GM21786 (cell line): ENCODE measurements at regions not wholly inside any gene's neighbourhood (a gene's known extent, or its start where the extent isn't known, plus 50 kb on each side); places are given as distances from the start of the nearest gene placed in this dataset.
"Not testable (repeated sequence)": the region's sequence is repeated elsewhere in the genome, so short reads cannot be mapped to it uniquely, and the experiment has no call there.

Experiments
- ATAC-seq: cut with Tn5 transposase; IDR thresholded peaks from one replicate; pipeline ENCODE4 v1.9.1; 2021; ENCODE audit not compliant: unreplicated experiment

DNA sequence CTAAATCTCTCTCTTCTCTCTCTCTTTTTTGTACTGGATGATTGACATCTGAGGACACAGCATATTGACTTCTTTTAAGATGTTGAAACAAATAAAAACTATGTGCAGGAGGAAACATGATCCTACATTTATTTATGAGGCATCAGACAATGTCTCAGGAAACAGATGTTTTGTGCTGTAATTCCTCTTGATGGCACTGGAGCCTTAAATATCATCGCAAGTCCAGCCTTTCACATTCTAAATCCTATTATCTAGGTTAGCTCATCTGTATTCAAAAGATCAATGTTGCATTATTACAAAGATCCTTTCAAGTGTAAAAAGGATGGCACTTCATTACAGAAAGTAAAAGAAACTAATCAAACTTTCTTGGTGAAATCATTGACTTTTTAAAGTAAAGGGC, 63.9 kb downstream of the MAT2B start:
- no peak for ATAC-seq

DNA sequence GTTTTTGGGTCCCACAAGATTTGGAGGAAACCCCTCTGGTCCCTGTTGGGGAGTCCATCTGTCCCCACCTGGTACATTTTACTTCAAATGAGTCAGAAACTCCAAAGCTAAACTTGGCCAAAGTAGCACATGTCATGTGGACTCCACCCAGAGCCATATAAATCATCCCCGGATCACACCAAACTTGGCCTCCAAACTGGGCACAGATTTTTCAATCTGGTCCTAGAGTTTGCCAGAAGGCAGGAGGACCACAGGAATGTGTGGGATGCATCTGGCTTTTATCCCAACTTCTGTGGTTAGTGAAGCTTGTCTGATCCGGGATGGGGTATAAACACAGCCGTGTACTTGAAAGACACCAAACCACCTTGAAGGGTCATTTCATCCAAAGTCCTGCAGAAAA, 66.3 kb downstream of the MAT2B start:
- no peak for ATAC-seq

DNA sequence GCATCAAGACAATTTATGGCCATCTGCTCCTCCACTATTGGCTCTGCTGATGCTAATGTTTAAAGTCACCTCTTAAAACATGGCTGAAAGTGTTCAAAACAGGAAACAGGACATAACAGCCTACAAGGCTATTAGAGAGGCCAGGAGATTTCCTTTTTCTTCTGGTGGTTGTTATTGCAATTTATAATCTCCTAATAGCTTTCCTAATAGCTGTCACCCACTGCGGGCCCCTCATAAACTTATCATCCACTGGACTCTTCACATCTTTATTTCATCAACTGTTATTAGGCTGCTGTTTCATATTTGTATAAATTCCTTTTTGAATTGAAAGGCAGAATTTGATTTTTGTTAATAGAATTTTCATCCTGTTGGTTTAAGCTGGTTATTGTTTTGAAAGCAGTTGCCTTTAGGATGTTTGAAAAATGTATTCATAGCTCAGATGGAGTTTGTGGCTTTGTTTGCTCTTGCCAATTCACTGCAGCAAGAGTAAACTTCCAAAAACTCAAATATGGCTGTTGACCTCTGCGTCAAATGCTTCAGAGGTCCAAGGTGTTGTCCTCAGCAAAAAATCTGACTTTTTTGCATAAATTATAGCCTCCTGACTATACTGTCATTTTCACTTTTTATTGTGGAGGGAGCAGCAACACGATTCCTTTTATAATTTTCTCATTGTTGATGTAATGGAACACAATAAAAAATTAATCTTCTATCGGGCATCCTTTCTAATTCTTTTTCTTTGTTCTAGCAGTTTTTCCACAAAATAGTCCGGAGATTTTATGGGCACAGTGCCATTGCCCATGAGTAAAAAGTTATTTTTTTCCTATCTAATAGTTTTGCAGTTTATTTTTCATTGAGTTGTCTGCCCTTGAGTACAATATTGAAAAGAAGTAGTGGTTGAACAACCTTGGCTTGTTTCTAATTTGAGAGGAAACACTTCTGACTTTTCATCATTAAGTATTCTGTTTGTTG, 69.3 kb downstream of the MAT2B start:
- no peak for ATAC-seq

- ATAC-seq, result no peak
Observed at GRCh38 chr5:163578652-163579051, 73.2 kb downstream of the MAT2B start.

DNA sequence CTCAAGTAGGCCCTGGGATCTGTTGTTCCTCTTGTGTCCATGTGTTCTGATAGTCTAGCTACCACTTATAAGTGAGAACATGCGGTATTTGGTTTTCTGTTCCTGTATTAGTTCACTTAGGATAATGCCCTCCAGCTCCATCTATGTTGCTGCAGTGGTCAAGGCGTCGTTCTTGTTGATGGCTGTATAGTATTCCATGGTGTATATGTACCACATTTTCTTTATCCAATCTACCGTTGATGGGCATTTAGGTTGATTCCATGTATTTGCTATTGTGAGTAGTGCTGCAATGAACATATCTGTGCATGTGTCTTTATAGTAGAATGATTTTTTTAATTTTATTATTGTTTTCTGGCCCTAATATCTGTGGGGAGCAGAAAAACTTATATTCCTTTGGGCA, 74.3 kb downstream of the MAT2B start:
- no peak for ATAC-seq

GRCh38 chr5:163580516-163580915, 75.1 kb downstream of the MAT2B start:
- ATAC-seq, result no peak

DNA sequence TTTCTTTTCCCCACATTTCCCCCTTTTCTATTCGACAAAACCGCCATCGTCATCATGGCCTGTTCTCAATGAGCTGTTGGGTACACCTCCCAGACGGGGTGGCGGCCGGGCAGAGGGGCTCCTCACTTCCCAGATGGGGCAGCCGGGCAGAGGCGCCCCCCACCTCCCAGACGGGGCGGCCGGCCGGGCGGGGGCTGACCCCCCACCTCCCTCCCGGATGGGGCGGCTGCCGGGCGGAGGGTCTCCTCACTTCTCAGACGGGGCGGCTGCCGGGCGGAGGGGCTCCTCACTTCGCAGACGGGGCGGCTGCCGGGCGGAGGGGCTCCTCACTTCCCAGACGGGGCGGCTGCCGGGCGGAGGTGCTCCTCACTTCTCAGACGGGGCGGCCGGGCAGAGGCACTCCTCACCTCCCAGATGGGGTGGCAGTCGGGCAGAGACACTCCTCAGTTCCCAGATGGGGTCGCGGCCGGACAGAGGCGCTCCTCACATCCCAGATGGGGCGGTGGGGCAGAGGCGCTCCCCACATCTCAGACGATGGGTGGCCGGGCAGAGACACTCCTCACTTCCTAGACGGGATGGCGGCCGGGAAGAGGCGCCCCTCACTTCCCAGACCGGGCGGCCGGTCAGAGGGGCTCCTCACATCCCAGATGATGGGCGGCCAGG, 78.2 kb downstream of the MAT2B start:
- ATAC-seq, result not testable (repeated sequence)

DNA sequence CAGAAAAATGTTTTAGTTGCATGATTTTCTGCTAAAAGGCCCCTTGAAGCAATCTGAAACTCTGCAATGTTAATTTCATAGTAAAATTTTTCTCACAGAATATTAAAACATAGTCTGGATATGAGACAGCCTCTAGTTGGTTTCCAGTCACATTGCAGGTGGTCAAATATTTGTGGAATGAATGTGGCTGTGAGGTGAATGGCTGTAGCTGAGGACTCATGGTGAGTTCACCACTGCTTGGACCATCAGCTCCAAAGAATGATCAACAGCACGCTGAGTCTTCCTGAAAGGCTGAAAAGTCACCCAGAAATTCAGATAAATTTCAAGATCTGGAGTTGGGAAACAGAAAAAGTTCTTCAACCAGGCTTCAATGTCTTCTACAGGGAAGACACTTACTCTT, 79.8 kb downstream of the MAT2B start:
- no peak for ATAC-seq

DNA sequence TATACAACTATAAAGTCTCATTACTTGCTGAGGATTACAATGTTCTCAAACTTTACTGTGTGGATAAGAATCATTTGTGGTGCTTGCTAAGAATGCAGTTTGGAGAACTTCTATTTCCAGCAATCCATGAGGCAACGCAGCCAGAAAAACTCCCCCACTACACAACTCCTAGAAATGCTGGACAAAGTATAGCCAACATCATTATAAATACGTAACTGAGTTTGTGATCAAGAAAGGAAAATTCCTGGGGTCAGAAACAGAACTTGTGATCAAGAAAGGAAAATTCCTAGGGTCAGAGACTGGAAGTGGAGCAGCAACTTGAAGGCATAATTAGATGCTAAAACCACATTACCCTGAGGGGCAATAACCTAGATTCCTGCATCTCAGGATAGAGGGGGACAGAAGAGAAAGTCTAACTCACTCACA, 81.1 kb downstream of the MAT2B start:
- no peak for ATAC-seq

- no peak for ATAC-seq
Observed at GRCh38 chr5:163594951-163595350, 89.5 kb downstream of the MAT2B start.

GRCh38 chr5:163595932-163596607, 90.7 kb downstream of the MAT2B start:
- no peak for ATAC-seq

- no peak for ATAC-seq
Observed at GRCh38 chr5:163596608-163597315, 91.3 kb downstream of the MAT2B start.

DNA sequence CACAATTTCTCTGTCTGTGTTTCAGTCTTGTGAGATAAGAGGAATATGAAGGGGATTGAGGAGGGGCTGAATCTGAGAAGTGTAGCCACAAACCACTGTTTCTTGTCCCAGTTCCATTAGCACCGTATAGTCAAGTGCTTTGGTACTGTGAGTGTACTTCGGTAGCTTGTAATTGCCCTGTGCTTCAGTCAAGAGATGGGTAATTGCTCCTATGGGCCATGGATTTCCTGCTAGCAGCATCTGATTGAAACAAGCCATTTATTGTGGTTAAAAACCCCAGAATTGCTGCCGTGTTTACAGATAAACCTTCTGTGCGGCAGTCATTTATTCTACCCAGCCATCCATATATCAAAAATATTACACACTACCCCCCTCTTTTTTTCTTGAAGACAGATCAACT, 98.6 kb downstream of the MAT2B start:
- no peak for ATAC-seq

GRCh38 chr5:163607256-163607655, 101.8 kb downstream of the MAT2B start:
- ATAC-seq, result no peak

DNA sequence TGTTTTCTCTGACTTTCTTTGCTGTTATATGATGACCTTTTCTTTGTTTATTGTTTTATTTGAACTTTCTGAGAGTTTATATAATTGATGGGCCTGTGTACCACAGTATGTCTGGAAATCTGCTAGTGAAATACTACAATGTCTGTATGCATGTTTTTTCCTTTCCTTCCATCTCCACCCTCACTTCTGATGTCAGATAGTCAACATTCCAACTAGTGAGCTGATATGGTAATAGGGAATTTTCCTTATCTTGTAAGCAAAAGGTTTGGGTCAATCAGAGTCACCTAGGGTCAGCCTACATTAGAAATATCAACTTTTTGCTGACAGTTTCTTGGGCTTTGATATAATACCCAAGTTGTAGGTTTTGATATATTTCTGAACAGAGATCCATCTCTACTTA, 103.2 kb downstream of the MAT2B start:
- ATAC-seq, result no peak

- ATAC-seq, result no peak
Observed at GRCh38 chr5:163609910-163610309, 104.5 kb downstream of the MAT2B start.

DNA sequence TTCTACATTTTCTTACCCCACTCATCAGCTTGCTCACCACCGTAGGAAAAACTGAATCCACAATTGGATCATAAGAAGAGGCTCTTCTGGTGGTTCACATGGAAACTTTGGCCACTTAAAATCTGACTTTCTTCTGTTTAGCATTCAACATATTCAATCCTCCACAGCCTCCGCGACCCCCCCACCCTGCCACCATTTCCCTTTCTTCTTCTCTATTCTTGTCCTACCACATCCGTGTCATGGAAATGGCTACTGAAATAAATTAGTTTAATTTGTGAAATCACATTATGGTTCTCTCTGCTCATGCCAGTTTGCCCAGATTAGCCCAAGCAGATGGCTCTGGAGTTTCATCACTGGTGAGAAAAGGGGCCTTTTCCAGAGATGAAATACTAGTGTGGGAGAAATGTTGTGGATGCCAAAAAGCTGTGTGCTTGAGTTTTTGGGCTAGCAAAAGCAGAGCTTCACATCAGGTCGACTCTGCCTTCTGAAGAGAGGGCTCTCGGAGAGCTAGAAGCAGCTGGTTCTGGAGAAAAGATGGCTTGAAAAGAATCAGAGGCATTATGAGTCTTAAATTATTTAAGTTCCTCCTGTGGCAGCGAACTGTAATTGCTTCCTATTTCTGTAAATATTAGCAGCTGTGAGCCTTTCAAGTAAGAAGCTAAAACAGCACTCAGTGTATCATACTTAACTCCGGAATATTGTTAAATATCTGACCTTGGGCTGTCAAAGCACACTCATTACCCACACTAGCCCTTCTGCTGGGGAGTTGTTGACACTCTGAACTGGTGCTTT, 107.1 kb downstream of the MAT2B start:
- ATAC-seq, result no peak

DNA sequence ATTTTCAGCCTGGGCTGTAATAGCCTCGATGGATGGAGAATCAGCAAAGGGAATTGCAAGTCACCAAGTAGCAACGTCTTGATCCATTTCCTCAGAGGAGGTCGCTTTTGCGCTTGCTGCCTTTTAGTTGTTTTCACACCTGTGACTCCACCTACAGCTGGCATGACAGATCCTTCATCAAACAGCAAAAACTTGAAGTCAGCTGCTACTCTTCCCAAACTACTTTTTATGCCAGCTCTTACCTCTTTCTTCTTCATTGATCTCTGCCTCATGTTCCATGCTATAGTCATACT, 107.7 kb downstream of the MAT2B start:
- ATAC-seq, result no peak

- ATAC-seq, result no peak
Observed at GRCh38 chr5:163614787-163615186, 109.4 kb downstream of the MAT2B start.

GRCh38 chr5:163619273-163619934, 114.0 kb downstream of the MAT2B start:
- no peak for ATAC-seq
